SH-SY5Y (cell line): ENCODE measurements at regions not wholly inside any gene's neighbourhood (a gene's known extent, or its start where the extent isn't known, plus 50 kb on each side); places are given as distances from the start of the nearest gene placed in this dataset.

Source experiments
- GATA2 ChIP-seq: IDR thresholded peaks from 2 replicates; pipeline ENCODE4 v1.6.1; 2011; ENCODE audit warnings: mild to moderate bottlenecking, low read depth, low read length
- GATA3 ChIP-seq: IDR thresholded peaks from 2 replicates; pipeline ENCODE4 v1.6.1; 2011; ENCODE audit warnings: low read depth, mild to moderate bottlenecking, low read length, moderate library complexity

- TF ChIP-seq GATA2 (no peak), GATA3 (no peak)
Observed at GRCh38 chr12:94872971-94873733, 130.3 kb downstream of the NDUFA12 start.
